ENCODE measurements at regions not wholly inside any gene's neighbourhood (a gene's known extent, or its start where the extent isn't known, plus 50 kb on each side); places are given as distances from the start of the nearest gene placed in this dataset.

GRCh38 chr1:221040691-221041285 lies 161.5 kb downstream of the HLX start:
- TF ChIP-seq, protein P1, sequence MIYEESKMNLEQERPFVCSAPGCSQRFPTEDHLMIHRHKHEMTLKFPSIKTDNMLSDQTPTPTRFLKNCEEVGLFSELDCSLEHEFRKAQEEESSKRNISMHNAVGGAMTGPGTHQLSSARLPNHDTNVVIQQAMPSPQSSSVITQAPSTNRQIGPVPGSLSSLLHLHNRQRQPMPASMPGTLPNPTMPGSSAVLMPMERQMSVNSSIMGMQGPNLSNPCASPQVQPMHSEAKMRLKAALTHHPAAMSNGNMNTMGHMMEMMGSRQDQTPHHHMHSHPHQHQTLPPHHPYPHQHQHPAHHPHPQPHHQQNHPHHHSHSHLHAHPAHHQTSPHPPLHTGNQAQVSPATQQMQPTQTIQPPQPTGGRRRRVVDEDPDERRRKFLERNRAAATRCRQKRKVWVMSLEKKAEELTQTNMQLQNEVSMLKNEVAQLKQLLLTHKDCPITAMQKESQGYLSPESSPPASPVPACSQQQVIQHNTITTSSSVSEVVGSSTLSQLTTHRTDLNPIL (CRISPR knock-in tag; IDR thresholded peaks at IDR 0.05; ENCODE audit: low read depth): no peak
- no peak for TF ChIP-seq PPARA (CRISPR knock-in tag; IDR thresholded peaks at IDR 0.05; ENCODE audit: borderline replicate concordance)
- no peak for TF ChIP-seq ESRRG (CRISPR knock-in tag; IDR thresholded peaks at IDR 0.05)
- TF ChIP-seq SNAI2 (CRISPR knock-in tag; IDR thresholded peaks at IDR 0.05): no peak
- TF ChIP-seq RARB (CRISPR knock-in tag; IDR thresholded peaks at IDR 0.05): no peak
- no peak for TF ChIP-seq ARNTL (CRISPR knock-in tag; IDR thresholded peaks at IDR 0.05; ENCODE audit: borderline replicate concordance, low read depth)
- TF ChIP-seq PATZ1 (CRISPR knock-in tag; IDR thresholded peaks at IDR 0.05; ENCODE audit: borderline replicate concordance): no peak
- ATAC-seq: no peak

DNA sequence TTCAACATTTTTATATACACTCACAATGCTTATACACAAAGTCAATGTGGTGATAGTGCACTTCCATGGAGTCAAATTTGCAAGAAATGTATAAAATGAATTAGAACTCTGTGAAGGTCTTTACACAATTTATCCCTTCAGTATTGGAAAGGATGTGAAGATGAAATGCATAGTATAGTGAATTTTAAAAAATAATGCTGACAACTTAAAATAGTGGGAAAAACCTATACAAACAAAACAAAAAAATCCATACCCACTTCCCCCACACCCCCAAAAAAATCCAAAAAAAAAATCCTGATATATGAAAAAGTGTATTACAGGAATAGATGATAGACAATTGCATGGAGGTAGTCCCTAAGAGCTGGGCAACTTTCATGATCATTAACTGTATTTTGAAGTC lies 165.3 kb downstream of the HLX start:
- no peak for ATAC-seq
- TF ChIP-seq, protein P1 (CRISPR knock-in tag; IDR thresholded peaks at IDR 0.05; ENCODE audit: low read depth): no peak
- TF ChIP-seq PPARA (CRISPR knock-in tag; IDR thresholded peaks at IDR 0.05; ENCODE audit: borderline replicate concordance) (no peak), ZNF8 (CRISPR knock-in tag; IDR thresholded peaks at IDR 0.05) (no peak), PATZ1 (CRISPR knock-in tag; IDR thresholded peaks at IDR 0.05; ENCODE audit: borderline replicate concordance) (no peak), ZC3H10 (CRISPR knock-in tag; IDR thresholded peaks at IDR 0.05) (no peak), BACH2 (CRISPR knock-in tag; IDR thresholded peaks at IDR 0.05; ENCODE audit: borderline replicate concordance) (no peak)

- no peak for ATAC-seq
Observed at GRCh38 chr1:221045151-221045550, 165.9 kb downstream of the HLX start.

More at GRCh38 chr1:221045151-221045550, 165.9 kb downstream of the HLX start:
- TF ChIP-seq TOX (CRISPR knock-in tag; IDR thresholded peaks at IDR 0.05; ENCODE audit: borderline replicate concordance) (no peak), GLIS3 (CRISPR knock-in tag; IDR thresholded peaks at IDR 0.05) (no peak), BACH2 (CRISPR knock-in tag; IDR thresholded peaks at IDR 0.05; ENCODE audit: borderline replicate concordance) (no peak), ISL1 (CRISPR knock-in tag; IDR thresholded peaks at IDR 0.05) (no peak), ESRRG (CRISPR knock-in tag; IDR thresholded peaks at IDR 0.05) (no peak), ZNF565 (CRISPR knock-in tag; conservative IDR thresholded peaks at IDR 0.05; ENCODE audit: low read depth) (no peak), ZNF8 (CRISPR knock-in tag; IDR thresholded peaks at IDR 0.05) (no peak), ARNTL (CRISPR knock-in tag; IDR thresholded peaks at IDR 0.05; ENCODE audit: borderline replicate concordance, low read depth) (no peak), SNAI2 (CRISPR knock-in tag; IDR thresholded peaks at IDR 0.05) (no peak), PATZ1 (CRISPR knock-in tag; IDR thresholded peaks at IDR 0.05; ENCODE audit: borderline replicate concordance) (no peak), ZFP3 (CRISPR knock-in tag; IDR thresholded peaks at IDR 0.05) (no peak), OSR1 (CRISPR knock-in tag; IDR thresholded peaks at IDR 0.05) (no peak)
- TF ChIP-seq, protein P2, sequence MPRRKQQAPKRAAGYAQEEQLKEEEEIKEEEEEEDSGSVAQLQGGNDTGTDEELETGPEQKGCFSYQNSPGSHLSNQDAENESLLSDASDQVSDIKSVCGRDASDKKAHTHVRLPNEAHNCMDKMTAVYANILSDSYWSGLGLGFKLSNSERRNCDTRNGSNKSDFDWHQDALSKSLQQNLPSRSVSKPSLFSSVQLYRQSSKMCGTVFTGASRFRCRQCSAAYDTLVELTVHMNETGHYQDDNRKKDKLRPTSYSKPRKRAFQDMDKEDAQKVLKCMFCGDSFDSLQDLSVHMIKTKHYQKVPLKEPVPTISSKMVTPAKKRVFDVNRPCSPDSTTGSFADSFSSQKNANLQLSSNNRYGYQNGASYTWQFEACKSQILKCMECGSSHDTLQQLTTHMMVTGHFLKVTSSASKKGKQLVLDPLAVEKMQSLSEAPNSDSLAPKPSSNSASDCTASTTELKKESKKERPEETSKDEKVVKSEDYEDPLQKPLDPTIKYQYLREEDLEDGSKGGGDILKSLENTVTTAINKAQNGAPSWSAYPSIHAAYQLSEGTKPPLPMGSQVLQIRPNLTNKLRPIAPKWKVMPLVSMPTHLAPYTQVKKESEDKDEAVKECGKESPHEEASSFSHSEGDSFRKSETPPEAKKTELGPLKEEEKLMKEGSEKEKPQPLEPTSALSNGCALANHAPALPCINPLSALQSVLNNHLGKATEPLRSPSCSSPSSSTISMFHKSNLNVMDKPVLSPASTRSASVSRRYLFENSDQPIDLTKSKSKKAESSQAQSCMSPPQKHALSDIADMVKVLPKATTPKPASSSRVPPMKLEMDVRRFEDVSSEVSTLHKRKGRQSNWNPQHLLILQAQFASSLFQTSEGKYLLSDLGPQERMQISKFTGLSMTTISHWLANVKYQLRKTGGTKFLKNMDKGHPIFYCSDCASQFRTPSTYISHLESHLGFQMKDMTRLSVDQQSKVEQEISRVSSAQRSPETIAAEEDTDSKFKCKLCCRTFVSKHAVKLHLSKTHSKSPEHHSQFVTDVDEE (CRISPR knock-in tag; IDR thresholded peaks at IDR 0.05): no peak
- TF ChIP-seq, protein P1 (CRISPR knock-in tag; IDR thresholded peaks at IDR 0.05; ENCODE audit: low read depth): no peak
